ENCODE measurements at regions not wholly inside any gene's neighbourhood (a gene's known extent, or its start where the extent isn't known, plus 50 kb on each side); places are given as distances from the start of the nearest gene placed in this dataset.
A peak's percentile ranks its signal among the peaks of the same experiment; 100 is the strongest.

DNA sequence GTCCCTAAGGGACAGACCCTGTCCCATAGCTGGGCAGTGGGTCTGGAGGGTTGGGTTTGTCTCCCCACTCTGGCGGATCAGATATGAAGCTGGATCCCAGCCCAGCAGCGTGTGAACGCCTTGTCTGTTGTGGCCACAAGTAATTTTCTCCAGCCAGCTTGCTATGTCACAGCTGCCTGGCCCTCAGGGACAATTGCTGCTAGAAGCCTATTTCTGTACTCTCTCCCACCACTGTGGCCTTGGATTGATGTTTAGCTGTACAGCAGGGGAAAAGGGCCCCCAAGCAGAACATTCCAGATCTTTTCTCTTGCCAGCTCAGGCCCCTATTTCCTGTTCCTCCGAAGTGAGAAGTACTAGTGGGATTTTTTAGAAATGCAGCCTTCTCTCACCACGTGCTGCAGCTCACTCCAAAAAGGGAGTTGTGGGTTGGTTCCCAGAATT, 53.5 kb upstream of the WAC start:
- WGBS (ENCODE audit: insufficient coverage, low coverage, missing lambda C conversion rate) = 7% methylated on average over 5 of the region's 5 CpGs
- Histone ChIP-seq H3K4me1 (replicated peaks in 1 of 2; ENCODE audit: control insufficient read depth in 2 of 2, insufficient read depth in 2 of 2, low read length in 2 of 2) (peaks cover 13 to 29% of the 10 kb centered on the region in 2 experiments; a peak in 4 of 5 replicates), H3K4me2 (ENCODE audit: insufficient read depth, low read length) (peak overlapping the region; percentile 28), H3K27me3 (ENCODE audit: control insufficient read depth in 2 of 2, insufficient read depth in 2 of 2, low read length in 2 of 2) (no peaks in the 10 kb centered on the region), H3K4me3 (no peak overlapping the region), H3K9me1 (ENCODE audit: control insufficient read depth, insufficient read depth, low read length) (no peaks in the 10 kb centered on the region), H3K9me3 (replicated peaks; ENCODE audit: control insufficient read depth, insufficient read depth, low read depth, low read length) (no peaks in the 10 kb centered on the region), H2AFZ (ENCODE audit: low read depth, low read length) (peak overlapping the region; percentile 87), H4K20me1 (replicated peaks; ENCODE audit: control insufficient read depth, insufficient read depth, low read length) (no peaks in the 10 kb centered on the region), H3K27ac (ENCODE audit: extremely low read depth, low read depth, low read length) (peak overlapping the region; percentile 46; the same call in 2 of the 3 replicates), H3K79me2 (ENCODE audit: control insufficient read depth, insufficient read depth, low read length) (no peaks in the 10 kb centered on the region), H3K9ac (ENCODE audit: insufficient read depth in 1 of 2, low read depth in 2 of 2, low read length in 2 of 2) (peak overlapping the region; percentile 49 to 61; a peak in 2 of 4 replicates), H3K36me3 (ENCODE audit: control insufficient read depth, insufficient read depth, low read length) (no peaks in the 10 kb centered on the region)
- in situ Hi-C loops (cut with MboI) (no loop called here), intact Hi-C loops (cut with micrococcal nuclease) (no loop called here)
- CTCF ChIA-PET (ENCODE audit: low intra/inter-chr PET ratio) = no interaction called here
- BruUV-seq (replicated peaks) = no TSS peak
- ATAC-seq = peak; percentile 86
- POLR2A ChIA-PET = interaction anchor here (0.7 to 1.2 kb wide), 3 partner anchors 10 to 17 kb away, joined by 3 to 4 read pairs (median 3); no protein-coding TSS in a partner anchor
- DNase-seq (ENCODE audit: extremely low read depth in 1 of 4, low spot score in 3 of 4) = peak; percentile 24 to 68 (median 48)
- peak; percentile 82 for FAIRE-seq
- TF ChIP-seq GATA2 (CRISPR knock-in tag; IDR thresholded peaks at IDR 0.05) = 0 out of 2 replicates have a peak, but pooled peaks have one; percentile 8
- no peak for TF ChIP-seq COPS2 (conservative IDR thresholded peaks at IDR 0.05)
- TF ChIP-seq NFIC (IDR thresholded peaks at IDR 0.05) = peak; percentile 66
- peak; percentile 63 for TF ChIP-seq CBFA2T3 (IDR thresholded peaks at IDR 0.05)
- no peak for TF ChIP-seq ZNF764 (CRISPR knock-in tag; IDR thresholded peaks at IDR 0.05; ENCODE audit: low read depth)
- no peak for TF ChIP-seq CHCHD3 (CRISPR knock-in tag; IDR thresholded peaks at IDR 0.05)
- TF ChIP-seq, protein P1, sequence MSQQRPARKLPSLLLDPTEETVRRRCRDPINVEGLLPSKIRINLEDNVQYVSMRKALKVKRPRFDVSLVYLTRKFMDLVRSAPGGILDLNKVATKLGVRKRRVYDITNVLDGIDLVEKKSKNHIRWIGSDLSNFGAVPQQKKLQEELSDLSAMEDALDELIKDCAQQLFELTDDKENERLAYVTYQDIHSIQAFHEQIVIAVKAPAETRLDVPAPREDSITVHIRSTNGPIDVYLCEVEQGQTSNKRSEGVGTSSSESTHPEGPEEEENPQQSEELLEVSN (IDR thresholded peaks at IDR 0.05; ENCODE audit: borderline replicate concordance in 1 of 2, extremely low read depth in 1 of 2, insufficient read depth in 1 of 2, insufficient read length in 1 of 2, low read depth in 1 of 2, low read length in 1 of 2, poor library complexity in 1 of 2, severe bottlenecking in 1 of 2) = peak in 1 of 2 experiments; percentile 24
- TF ChIP-seq CC2D1A (IDR thresholded peaks at IDR 0.05) = no peak
- TF ChIP-seq ZFP36 (IDR thresholded peaks at IDR 0.05; ENCODE audit: low read depth, low read length, partially characterized antibody) = peak; percentile 9
- TF ChIP-seq ARNT (IDR thresholded peaks at IDR 0.05) = no peak
- TF ChIP-seq, protein P2, sequence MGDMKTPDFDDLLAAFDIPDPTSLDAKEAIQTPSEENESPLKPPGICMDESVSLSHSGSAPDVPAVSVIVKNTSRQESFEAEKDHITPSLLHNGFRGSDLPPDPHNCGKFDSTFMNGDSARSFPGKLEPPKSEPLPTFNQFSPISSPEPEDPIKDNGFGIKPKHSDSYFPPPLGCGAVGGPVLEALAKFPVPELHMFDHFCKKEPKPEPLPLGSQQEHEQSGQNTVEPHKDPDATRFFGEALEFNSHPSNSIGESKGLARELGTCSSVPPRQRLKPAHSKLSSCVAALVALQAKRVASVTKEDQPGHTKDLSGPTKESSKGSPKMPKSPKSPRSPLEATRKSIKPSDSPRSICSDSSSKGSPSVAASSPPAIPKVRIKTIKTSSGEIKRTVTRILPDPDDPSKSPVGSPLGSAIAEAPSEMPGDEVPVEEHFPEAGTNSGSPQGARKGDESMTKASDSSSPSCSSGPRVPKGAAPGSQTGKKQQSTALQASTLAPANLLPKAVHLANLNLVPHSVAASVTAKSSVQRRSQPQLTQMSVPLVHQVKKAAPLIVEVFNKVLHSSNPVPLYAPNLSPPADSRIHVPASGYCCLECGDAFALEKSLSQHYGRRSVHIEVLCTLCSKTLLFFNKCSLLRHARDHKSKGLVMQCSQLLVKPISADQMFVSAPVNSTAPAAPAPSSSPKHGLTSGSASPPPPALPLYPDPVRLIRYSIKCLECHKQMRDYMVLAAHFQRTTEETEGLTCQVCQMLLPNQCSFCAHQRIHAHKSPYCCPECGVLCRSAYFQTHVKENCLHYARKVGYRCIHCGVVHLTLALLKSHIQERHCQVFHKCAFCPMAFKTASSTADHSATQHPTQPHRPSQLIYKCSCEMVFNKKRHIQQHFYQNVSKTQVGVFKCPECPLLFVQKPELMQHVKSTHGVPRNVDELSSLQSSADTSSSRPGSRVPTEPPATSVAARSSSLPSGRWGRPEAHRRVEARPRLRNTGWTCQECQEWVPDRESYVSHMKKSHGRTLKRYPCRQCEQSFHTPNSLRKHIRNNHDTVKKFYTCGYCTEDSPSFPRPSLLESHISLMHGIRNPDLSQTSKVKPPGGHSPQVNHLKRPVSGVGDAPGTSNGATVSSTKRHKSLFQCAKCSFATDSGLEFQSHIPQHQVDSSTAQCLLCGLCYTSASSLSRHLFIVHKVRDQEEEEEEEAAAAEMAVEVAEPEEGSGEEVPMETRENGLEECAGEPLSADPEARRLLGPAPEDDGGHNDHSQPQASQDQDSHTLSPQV (IDR thresholded peaks at IDR 0.05) = 0 out of 2 replicates have a peak, but pooled peaks have one; percentile 38
- 0 out of 2 replicates have a peak, but pooled peaks have one; percentile 18 for TF ChIP-seq TCF3 (CRISPR knock-in tag; IDR thresholded peaks at IDR 0.05)
- TF ChIP-seq, protein P3, sequence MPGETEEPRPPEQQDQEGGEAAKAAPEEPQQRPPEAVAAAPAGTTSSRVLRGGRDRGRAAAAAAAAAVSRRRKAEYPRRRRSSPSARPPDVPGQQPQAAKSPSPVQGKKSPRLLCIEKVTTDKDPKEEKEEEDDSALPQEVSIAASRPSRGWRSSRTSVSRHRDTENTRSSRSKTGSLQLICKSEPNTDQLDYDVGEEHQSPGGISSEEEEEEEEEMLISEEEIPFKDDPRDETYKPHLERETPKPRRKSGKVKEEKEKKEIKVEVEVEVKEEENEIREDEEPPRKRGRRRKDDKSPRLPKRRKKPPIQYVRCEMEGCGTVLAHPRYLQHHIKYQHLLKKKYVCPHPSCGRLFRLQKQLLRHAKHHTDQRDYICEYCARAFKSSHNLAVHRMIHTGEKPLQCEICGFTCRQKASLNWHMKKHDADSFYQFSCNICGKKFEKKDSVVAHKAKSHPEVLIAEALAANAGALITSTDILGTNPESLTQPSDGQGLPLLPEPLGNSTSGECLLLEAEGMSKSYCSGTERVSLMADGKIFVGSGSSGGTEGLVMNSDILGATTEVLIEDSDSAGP (CRISPR knock-in tag; IDR thresholded peaks at IDR 0.05) = no peak
- TF ChIP-seq CTBP1 (IDR thresholded peaks at IDR 0.05; ENCODE audit: borderline replicate concordance) = no peak
- TF ChIP-seq ZNF699 (CRISPR knock-in tag; IDR thresholded peaks at IDR 0.05; ENCODE audit: insufficient replicate concordance) = no peak
- TF ChIP-seq NR4A1 (CRISPR knock-in tag; IDR thresholded peaks at IDR 0.05) = no peak
- 0 out of 2 replicates have a peak, but pooled peaks have one; percentile 33 for TF ChIP-seq NR4A1 (tag; IDR thresholded peaks at IDR 0.05)
- no peak for TF ChIP-seq MECOM (CRISPR knock-in tag; IDR thresholded peaks at IDR 0.05)
